ENCODE measurements at regions not wholly inside any gene's neighbourhood (a gene's known extent, or its start where the extent isn't known, plus 50 kb on each side); places are given as distances from the start of the nearest gene placed in this dataset.

GRCh38 chr7:112701456-112701855 lies 88.7 kb downstream of the TMEM168 start:
- Mint-ChIP-seq H3K27ac (ENCODE audit: unreplicated experiment) (no peak overlapping the region), H3K9me3 (ENCODE audit: low read depth) (no peaks in the 10 kb centered on the region), H3K4me3 (ENCODE audit: unreplicated experiment) (no peak overlapping the region), H3K36me3 (ENCODE audit: low read depth) (no peaks in the 10 kb centered on the region), H3K4me1 (ENCODE audit: low read depth) (no peaks in the 10 kb centered on the region), H3K27me3 (ENCODE audit: low read depth) (peaks cover 22% of the 10 kb centered on the region)
- DNase-seq (ENCODE audit: low spot score), result no peak
- no peak for TF ChIP-seq CTCF (IDR thresholded peaks at IDR 0.05)

GRCh38 chr7:112707655-112708054 lies 82.5 kb downstream of the TMEM168 start:
- no peaks in the 10 kb centered on the region for H3K9me3 Mint-ChIP-seq (ENCODE audit: low read depth)
- no peak overlapping the region for H3K27ac Mint-ChIP-seq (ENCODE audit: unreplicated experiment)
- no peak for DNase-seq (ENCODE audit: low spot score)
- no peaks in the 10 kb centered on the region for H3K36me3 Mint-ChIP-seq (ENCODE audit: low read depth)
- no peak overlapping the region for H3K4me3 Mint-ChIP-seq (ENCODE audit: unreplicated experiment)
- no peaks in the 10 kb centered on the region for H3K4me1 Mint-ChIP-seq (ENCODE audit: low read depth)
- no peak for TF ChIP-seq CTCF (IDR thresholded peaks at IDR 0.05)
- peaks cover 7% of the 10 kb centered on the region for H3K27me3 Mint-ChIP-seq (ENCODE audit: low read depth)

- no peaks in the 10 kb centered on the region for H3K36me3 Mint-ChIP-seq (ENCODE audit: low read depth)
- H3K27ac Mint-ChIP-seq (ENCODE audit: unreplicated experiment), result no peak overlapping the region
- no peaks in the 10 kb centered on the region for H3K9me3 Mint-ChIP-seq (ENCODE audit: low read depth)
- no peaks in the 10 kb centered on the region for H3K4me1 Mint-ChIP-seq (ENCODE audit: low read depth)
- H3K4me3 Mint-ChIP-seq (ENCODE audit: unreplicated experiment), result no peak overlapping the region
- peaks cover 5% of the 10 kb centered on the region for H3K27me3 Mint-ChIP-seq (ENCODE audit: low read depth)
- DNase-seq (ENCODE audit: low spot score), result no peak
- TF ChIP-seq CTCF (IDR thresholded peaks at IDR 0.05), result no peak
Measured at GRCh38 chr7:112708236-112708635, 82.0 kb downstream of the TMEM168 start.

All from chondrocyte (in vitro differentiated cells).